ENCODE measurements at regions not wholly inside any gene's neighbourhood (a gene's known extent, or its start where the extent isn't known, plus 50 kb on each side); places are given as distances from the start of the nearest gene placed in this dataset.
"Not testable (repeated sequence)": the region's sequence is repeated elsewhere in the genome, so short reads cannot be mapped to it uniquely, and the experiment has no call there.

GRCh38 chr2:87574193-87575119 lies 173.4 kb upstream of the PLGLB2 start:
- TF ChIP-seq EZH2 (IDR thresholded peaks at IDR 0.05; ENCODE audit: insufficient read depth, poor library complexity, severe bottlenecking); EZH2phosphoT487 (IDR thresholded peaks at IDR 0.05; ENCODE audit: insufficient read depth, low read depth): not testable (repeated sequence)
